ENCODE measurements at regions not wholly inside any gene's neighbourhood (a gene's known extent, or its start where the extent isn't known, plus 50 kb on each side); places are given as distances from the start of the nearest gene placed in this dataset.
"Not testable (repeated sequence)": the region's sequence is repeated elsewhere in the genome, so short reads cannot be mapped to it uniquely, and the experiment has no call there.

DNA sequence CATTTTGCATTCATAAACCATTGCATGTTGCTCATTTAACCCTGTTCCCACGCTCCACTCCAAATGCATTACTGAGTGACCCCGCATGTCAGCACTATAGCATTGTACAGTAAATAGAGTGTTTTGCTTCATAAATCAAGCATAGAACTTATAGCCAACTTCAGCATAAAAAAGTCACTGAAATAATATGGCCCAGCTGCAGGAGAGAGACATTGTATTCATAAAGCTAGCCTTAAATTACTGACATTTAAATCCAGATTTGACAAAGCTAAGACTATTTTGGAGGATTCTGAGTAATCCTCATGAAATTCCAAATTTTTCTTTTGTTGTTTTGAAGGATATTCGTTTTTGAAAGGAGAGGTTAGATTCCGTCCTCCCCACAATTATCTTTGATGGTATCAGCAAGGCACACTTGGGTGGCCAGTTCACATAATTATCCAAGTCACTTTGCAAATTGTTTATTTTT, 320.9 kb upstream of the TCF4 start:
- ATAC-seq, result no peak
- no peak for DNase-seq (ENCODE audit: low spot score)

DNA sequence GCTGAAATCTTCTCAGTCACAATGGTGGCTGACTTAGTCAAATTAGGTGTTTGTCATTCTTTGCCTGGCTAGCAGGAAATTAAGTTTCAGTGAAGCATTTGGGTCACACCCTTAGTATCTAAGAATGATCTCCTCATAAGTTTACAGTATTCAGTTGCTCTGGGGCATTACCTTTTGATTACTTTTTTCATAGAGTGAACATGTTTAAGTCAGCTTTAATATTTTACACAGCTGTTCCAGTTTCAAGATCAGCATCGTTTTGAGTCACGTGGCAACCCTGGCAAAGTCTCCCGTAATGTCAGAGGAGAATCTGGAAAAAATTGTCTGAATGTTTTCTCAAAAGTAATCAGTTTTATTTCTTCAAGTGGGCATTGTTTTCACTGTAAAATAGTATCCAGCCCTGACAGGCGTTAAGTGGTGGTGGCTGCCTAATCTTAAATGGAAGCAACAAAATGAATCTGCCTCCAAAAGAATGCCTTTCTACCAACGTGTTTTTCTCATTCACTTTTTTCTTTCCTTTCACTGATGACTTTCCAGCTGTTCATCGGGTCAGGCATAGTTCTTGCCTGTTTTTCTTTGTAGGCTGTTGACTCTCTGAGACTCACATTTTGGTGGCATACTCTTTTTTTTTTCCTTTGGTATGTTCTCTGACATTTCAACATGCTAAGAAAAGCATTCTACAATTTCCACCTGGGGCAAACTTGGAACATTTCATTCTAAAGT, 319.6 kb upstream of the TCF4 start:
- ATAC-seq (no peak), DNase-seq (ENCODE audit: low spot score) (no peak)

DNA sequence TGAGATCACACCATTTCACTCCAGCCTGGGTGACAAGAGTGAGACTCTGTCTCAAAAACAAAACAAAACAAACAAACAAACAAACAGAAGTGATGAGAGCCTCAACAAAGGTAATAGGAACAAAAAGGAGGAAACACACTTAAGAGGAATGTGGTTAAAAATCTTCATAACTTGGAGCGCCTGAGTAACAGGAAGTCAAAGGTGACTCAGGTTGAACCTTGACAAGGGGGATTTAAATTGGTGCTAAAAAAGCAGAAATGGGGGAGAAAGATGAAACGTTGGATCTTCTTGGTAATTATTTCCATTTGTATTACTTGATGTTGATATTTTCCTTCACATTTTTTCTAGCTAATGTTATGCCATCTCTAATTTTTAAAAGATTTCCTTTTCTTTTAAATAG, 318.5 kb upstream of the TCF4 start:
- no peak for ATAC-seq
- DNase-seq (ENCODE audit: low spot score), result no peak

DNA sequence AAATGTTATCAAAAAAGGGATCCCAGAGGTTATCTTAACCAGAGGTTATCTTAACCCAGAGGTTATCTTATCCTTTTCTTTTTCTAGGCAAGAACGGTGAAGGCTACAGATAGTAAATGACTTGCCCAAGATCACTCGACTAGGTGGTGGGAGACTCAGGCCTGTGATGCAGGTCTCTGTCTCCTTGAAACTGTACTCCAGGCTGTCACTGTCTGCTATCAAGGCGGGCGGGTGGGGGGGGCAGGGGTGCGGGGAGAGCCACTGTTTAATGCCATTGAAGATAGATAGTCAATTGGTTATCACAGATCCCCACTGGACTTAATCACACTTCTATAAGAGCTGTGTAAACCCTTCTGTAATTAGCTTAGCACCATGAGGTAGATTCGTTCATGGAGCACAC, 315.9 kb upstream of the TCF4 start:
- no peak for DNase-seq (ENCODE audit: low spot score)
- no peak for ATAC-seq

DNA sequence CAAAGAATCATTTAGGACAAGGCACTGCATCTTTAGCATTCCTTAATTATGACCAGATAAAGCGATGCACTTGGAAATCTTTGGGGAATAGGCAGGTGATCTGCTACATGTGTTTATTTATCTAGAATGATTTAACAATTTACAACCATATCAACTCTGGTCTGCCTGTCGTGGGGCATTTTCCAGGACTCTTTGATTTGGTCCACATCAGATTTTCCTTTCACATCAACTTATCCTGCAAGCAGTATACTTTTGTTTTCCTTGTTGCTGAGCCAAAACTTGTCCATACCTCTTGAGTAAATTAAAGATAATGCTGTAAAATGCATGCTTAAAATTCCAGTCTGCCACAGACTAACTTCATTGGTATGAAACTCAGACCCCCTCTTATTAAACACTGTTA, 312.4 kb upstream of the TCF4 start:
- DNase-seq (ENCODE audit: low spot score) (no peak), ATAC-seq (no peak)

DNA sequence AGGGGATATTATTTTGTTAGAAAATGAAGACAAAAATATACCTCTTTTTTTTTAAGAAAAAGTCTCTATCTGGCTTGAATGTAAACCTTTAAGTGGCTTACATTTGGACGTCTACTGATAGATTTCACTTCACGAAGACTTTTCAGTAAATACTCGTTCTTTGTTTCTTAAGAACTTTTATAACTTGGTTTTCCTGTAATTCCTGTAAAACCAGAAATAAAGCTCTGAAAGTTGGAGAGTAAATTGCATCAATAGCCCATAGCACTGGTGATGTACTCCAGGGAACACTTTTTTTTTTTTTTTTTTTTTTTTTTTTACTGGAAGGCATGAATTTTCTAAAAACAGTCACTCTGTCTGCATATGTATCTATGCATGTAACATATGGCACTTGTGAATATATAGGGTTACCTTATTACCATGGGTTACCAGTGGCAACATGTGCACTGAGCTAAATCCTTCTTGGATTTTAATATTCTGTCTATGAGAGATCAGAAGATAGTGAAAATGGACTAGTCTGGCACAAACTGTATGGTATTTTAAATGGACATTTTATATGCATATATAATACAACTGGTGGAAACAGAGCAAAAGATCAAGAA, 309.2 kb upstream of the TCF4 start:
- ATAC-seq, result no peak
- DNase-seq (ENCODE audit: low spot score), result no peak

DNA sequence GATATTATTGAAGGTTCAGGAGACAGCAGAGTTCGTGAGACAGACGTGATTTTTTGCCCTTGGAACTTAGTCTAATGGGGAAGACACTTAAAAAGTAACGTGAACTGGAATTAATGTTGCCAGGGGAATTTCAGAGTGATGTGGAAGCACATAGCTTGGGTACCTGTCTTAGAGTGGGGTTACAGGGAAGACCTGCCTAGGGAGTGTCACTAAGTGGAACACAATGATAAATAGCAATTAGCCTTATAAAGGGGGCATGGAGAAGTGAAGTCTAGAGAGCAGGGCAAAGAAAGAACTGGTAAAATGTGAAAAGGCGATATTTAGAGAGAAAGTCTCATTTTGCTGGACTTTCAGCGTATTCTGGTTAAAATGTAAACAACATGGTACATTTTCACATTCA, 306.0 kb upstream of the TCF4 start:
- ATAC-seq, result no peak
- no peak for DNase-seq (ENCODE audit: low spot score)

DNA sequence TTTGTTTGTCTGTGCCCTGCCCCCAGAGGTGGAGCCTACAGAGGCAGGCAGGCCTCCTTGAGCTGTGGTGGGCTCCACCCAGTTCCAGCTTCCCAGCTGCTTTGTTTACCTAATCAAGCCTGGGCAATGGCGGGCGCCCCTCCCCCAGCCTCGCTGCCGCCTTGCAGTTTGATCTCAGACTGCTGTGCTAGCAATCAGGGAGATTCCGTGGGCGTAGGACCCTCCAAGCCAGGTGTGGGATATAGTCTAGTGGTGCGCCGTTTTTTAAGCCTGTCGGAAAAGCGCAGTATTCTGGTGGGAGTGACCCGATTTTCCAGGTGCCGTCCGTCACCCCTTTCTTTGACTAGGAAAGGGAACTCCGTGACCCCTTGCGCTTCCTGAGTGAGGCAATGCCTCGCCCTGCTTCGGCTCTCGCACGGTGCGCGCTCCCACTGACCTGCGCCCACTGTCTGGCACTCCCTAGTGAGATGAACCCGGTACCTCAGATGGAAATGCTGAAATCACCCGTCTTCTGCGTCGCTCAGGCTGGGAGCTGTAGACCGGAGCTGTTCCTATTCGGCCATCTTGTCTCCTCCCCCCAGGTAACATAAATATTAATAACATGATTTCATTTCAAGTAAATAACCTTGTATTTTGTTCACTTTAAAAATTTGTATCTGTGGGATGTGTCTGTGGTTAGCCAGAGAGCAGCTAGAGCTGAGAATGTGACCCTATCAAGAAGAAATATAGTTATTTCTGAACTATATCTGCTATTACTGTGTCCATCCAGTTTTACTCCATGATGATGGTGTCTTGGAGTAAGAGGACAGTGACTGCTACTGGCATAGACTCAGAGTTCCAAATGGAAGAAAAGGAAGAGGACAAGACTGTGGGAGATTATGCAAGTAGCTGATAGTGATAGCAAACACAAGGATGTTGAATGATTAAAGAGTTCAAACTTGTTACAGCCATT, 305.1 kb upstream of the TCF4 start:
- DNase-seq (ENCODE audit: low spot score); ATAC-seq: not testable (repeated sequence)

DNA sequence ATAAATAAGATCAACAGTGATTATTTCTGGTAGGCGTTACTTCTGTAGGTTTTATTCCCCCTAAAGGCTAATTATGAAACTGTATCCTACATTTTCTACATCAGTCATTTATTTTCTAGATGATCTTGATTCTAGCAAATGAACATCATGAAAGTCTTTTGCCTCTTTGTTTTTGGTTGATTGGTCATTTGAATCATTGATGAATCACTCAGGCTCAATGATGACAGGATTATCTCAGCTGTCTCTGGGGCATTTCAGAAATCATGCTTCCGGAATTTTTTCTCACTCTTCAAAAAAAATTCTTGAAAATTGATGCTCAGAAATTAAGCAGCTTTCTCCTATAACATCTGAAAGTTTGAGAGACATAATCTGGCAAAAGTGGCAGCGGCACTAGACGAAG, 298.9 kb upstream of the TCF4 start:
- DNase-seq (ENCODE audit: low spot score) (no peak), ATAC-seq (no peak)

DNA sequence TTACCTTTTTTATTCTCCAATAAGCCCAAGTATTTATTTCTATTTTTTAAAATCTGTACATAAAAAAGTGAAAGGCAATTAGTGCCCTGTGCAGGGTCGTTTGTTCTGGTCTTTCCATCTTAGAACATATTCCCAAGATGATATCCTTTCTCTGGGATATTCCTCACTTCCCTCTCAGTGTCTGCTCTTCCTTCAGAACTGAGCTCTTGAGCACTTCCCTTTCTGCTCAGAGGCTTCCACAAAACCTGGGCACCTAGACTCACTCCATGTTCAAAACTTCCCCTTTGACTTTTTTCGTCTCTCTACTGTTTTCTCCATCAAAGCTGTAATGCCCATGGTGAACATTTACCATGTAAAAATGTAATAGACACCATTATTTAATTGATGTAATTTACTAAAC, 296.5 kb upstream of the TCF4 start:
- ATAC-seq (no peak), DNase-seq (ENCODE audit: low spot score) (no peak)

DNA sequence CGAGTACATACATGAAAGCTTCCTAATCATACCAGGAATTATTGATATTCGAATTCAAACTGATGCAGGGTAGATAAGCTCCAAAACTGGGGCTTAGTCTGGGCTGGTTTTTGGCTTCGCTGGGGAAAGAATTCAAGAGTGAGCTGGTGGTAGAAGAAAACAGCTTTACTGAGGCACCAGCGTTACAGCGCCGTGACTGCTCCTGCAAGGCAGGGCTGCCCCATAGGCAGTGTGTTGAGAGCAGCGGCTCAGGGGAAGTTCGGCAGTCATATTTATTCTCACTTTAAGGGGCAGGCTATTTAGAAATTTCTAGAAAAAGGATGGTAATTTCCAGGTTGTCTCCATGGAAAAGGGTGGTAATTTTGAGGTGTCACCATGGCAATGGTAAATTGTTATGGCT, 292.6 kb upstream of the TCF4 start:
- DNase-seq (ENCODE audit: low spot score), result no peak
- ATAC-seq, result no peak

DNA sequence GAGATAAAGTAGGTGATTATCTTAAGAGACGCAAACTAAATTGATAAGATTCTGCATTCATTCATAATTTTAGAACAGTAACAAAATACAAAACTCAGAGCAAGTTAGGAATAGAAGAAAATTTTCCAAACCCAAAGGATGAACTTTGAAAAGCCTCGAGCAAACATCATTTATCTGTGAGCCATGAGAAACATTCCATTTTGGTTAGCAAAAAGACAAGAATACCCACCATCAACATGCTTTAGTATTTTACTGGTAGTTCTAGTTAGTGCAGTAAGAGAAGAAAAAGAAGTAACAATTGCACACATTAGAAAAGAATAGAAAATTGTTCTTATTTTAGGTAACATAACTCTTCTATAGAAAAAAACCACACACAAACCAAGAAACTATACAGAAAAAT, 291.3 kb upstream of the TCF4 start:
- ATAC-seq (no peak), DNase-seq (ENCODE audit: low spot score) (no peak)

DNA sequence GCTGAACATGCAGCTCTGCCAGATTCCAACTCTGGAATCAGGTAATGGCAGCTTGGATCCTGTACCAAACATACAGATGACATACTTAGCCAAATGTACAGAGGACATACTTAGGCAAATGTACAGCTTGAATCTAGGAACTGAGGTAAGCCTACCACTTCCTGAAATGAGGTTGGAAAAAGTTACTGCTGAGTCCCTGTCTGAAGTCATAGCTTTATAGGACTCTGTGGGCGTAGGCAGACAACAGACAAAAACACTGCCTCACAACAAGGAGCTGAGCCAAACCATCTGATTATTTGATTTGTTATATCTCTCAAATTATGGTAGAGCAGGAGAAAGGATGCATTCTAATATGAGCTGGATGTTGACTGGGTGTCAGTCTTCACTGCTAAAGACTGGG, 290.2 kb upstream of the TCF4 start:
- DNase-seq (ENCODE audit: low spot score) (no peak), ATAC-seq (no peak)

DNA sequence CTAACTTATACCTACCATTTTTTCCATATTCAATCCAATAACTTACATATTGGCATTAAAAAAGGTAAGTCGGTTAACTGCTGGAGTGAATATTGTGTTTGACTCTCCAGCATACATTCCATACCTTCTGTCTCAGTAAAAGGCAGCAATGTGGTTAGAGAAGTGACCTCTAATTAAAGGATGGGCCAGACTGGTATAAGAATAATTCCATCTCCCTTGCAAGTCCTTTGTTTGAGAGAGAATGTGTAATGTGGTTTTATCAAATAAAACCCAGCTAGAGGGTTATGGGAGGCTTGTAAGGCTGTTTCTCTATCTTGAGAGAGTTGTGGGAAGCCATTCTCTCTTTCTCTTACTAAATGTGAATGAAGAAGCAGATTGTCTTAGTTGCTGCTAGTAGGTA, 289.3 kb upstream of the TCF4 start:
- no peak for ATAC-seq
- DNase-seq (ENCODE audit: low spot score), result no peak

DNA sequence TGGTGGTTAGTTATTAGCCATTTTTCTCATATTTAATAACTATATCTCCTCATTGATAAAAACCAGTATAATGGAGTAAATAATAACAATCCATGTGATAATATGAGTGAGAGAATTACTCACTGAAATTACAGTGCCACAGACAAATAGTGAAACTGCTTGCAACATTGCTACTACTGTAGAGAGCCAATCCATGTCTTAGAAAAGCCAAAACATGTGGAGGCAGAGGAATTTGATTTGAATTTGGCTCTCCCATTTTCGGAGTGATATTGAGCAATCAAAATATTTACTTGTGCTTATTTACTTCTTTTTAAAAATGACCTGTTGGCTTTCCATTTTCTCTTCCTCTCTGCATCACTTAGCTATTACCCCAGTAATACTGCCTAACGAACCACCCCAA, 288.3 kb upstream of the TCF4 start:
- ATAC-seq, result no peak
- DNase-seq (ENCODE audit: low spot score), result no peak

DNA sequence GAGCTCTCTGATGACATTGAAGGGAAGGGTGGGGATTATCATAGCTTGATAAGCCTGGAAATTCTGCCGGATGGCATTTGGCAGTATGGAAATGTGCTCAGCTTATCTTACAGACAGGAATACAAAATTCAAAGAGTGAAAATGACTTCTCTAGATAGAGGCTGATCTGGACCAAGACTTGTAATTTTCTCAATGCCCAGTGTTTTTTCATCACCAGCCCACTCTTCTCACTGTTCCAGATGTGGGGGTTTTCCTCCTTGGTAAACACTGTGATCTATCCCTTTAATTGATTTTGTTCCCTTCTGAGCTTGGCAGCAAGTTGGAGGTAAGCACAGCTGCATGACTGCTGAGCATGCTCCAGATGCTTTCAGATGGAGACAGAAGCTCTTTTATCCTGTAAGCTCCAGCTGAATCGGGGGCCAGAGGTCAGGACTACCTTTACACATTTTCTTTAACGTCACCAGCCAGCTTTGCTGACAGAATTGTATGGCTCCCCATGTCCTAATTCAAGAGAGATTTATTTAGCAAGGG, 287.4 kb upstream of the TCF4 start:
- ATAC-seq (no peak), DNase-seq (ENCODE audit: low spot score) (no peak)

DNA sequence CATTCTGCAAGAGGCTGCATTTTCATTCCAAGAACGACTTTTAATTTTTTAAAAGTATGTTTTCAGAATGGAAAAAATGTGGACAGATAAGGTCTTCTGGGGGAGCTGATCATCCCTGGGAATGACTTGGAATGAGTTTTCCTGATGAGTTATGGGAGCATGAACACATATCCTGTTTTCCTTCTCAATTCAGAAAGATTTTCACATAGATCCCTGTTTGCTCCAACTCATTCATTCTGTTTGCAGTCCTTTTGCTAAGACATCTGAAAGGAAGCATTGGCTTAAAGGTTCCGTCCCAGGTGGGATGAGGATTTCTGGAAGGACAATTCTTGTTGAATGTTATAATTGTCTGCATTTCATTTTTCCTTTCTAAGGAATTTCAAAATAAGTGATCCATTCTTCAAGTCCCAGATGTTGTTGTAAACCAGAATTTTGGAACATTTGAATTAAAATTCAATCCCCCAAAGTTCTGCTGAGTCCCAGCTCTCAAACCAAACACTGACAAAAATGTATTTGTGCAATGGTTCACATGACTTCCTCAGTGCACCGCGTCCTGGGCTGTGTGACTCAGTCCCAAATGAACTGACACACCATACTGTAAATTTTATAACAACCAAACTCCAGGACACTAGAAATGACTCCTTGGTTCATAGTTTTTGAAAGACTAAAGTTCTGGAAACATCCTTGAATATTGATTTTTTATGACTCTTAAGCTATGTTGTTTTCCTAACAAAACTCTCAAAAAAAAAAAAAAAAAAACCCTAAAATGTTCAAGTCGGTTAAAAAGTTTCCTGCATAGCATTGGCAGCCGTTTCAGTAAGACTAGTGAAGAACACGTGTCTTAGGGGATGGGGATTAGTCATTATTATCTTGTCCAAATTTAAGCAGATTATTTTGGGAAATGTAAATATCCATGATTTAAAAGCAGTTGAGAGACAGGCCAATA, 281.8 kb upstream of the TCF4 start:
- DNase-seq (ENCODE audit: low spot score), result no peak
- ATAC-seq, result no peak

DNA sequence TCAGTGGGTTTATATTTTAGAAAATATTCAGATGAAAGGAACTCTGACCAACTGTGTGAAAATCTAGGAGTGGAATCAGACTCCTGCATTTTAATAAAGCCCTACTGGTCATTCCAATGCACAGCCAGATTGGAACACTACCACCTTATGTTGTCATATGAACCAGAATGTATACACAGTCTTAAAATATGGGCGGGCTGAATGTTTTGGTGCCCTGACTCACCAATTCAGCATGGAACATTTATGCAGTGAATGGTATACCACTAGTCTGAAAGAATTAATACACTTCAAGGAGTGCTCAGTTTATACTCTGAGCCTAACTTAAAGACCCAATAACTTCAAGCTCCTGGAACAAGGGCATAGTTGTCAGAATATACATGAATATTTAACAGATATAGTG, 280.9 kb upstream of the TCF4 start:
- DNase-seq (ENCODE audit: low spot score), result no peak
- no peak for ATAC-seq

DNA sequence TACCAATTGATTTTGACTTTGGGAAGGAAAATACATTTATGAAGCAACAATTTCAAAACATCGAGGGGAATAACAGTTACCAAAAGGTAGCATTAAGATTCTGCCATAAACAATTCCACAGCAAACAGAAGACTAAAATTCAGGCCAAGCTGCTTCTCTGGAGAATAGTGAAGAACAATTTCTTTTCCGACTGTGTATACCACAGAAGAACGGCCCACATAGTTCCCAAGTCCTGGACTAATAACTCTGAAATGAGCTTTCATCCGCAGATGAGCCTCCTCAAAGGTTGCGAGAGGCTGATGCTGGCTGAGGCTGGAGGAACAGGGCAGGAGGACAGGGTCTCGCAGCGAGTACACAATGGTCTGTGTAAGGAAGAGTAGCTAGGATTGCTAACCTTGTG, 278.9 kb upstream of the TCF4 start:
- DNase-seq (ENCODE audit: low spot score), result no peak
- no peak for ATAC-seq

DNA sequence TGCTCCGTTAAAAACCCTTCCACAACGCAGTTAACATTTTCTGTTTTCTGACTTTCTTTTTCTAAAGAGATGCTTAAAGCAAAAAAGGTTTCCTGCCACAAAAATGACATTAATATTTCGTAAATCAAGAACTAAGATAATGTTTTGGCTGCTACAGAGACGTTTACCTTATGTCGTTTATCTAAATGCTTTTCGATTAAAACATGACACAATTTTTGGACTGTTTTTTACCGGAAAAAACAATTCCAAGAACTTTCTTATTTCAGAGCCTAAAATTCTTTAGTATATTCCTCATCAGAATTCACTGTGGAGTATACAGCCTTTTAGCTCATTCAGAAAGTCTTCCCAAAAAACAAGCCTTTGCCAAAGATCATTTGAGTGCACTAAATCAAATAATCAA, 278.0 kb upstream of the TCF4 start:
- DNase-seq (ENCODE audit: low spot score), result no peak

DNA sequence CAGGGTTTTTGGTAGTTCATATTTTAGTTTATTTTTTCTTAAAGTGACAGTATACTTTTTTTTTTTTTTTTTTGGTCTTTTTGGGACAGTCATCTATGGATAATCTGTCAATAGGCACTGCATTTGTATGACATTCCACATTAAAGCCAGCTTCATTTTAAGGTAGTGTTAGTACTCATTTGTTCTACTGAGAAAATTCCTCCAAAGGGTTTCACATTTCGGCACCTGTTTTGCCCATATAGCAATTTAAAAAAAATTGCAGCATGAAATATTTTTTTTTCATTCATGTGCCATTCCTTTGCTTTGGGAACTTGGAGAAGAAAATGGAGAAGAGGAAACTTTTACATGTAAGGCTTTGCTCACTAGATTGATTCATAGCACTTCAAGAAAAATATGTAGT, 276.3 kb upstream of the TCF4 start:
- no peak for ATAC-seq
- DNase-seq (ENCODE audit: low spot score), result no peak

More for the DNA sequence above, 278.0 kb upstream of the TCF4 start:
- ATAC-seq, result no peak

Measured in left lobe of liver (tissue), 2 donors.